A673 (cell line): ENCODE measurements at regions not wholly inside any gene's neighbourhood (a gene's known extent, or its start where the extent isn't known, plus 50 kb on each side); places are given as distances from the start of the nearest gene placed in this dataset.

Experiments used
- BruUV-seq: library from RNA; stranded (reverse); fragments of 400-500 nt; replicated peaks from 2 replicates; lab custom pipeline; 2021; lab: Mats Ljungman, UMichigan
- CTCF ChIA-PET: fragments of 300-600 bp; sonication (Branson Sonifier 250); formaldehyde crosslinking; loops from one replicate; lab custom pipeline; 2022; ENCODE audit warnings: antibody characterized with exemption; lab: Charles Lee
- POLR2A ChIA-PET: fragments of 300-600 bp; sonication (Branson Sonifier 250); formaldehyde crosslinking; loops from one replicate; lab custom pipeline; 2022; ENCODE audit warnings: antibody characterized with exemption; ENCODE audit not compliant: low non-redundant PET; lab: Charles Lee
- DNase-seq: peaks from one replicate; pipeline ENCODE4 v3.0.0-alpha.2; 2015; ENCODE audit warnings: low spot score
- H3K27ac ChIP-seq: fragments of 200-600 bp; sonication (generic); 2 replicates; pipeline ENCODE4 v1.5.1; 2016; ENCODE audit warnings: mixed run types, low read depth, mild to moderate bottlenecking, mixed read lengths, antibody characterized with exemption, low read length; ENCODE audit not compliant: poor library complexity, severe bottlenecking
- H3K27me3 ChIP-seq: fragments of 200-600 bp; sonication (generic); replicated peaks from 2 replicates; pipeline ENCODE4 v1.6.1; 2017; ENCODE audit warnings: mixed run types, low read depth, mild to moderate bottlenecking, mixed read lengths, antibody characterized with exemption, low read length; ENCODE audit not compliant: insufficient read depth, poor library complexity
- H3K36me3 ChIP-seq: fragments of 200-600 bp; sonication (generic); 2 replicates; pipeline ENCODE4 v1.6.1; 2016; ENCODE audit warnings: mixed run types, mild to moderate bottlenecking, mixed read lengths, antibody characterized with exemption, low read length; ENCODE audit not compliant: insufficient read depth, poor library complexity, severe bottlenecking
- H3K4me1 ChIP-seq: fragments of 200-600 bp; sonication (generic); 2 replicates; pipeline ENCODE4 v1.6.1; 2017; ENCODE audit warnings: mixed run types, mild to moderate bottlenecking, mixed read lengths, antibody characterized with exemption, low read length; ENCODE audit not compliant: insufficient read depth, poor library complexity, severe bottlenecking
- H3K4me3 ChIP-seq: fragments of 200-600 bp; sonication (generic); 2 replicates; pipeline ENCODE4 v1.5.1; 2016; ENCODE audit warnings: low read depth, mixed run types, mild to moderate bottlenecking, mixed read lengths, low read length; ENCODE audit not compliant: poor library complexity, severe bottlenecking
- H3K9me3 ChIP-seq: fragments of 200-600 bp; sonication (generic); 2 replicates; pipeline ENCODE4 v1.6.1; 2016; ENCODE audit warnings: mixed run types, low read depth, mild to moderate bottlenecking, mixed read lengths, antibody characterized with exemption, low read length; ENCODE audit not compliant: poor library complexity, severe bottlenecking
- EZH2 ChIP-seq: fragments of 200-600 bp; sonication (generic); IDR thresholded peaks from 2 replicates; pipeline ENCODE4 v1.6.1; 2017; ENCODE audit warnings: borderline replicate concordance, low read depth, mild to moderate bottlenecking, mixed read lengths, antibody characterized with exemption, low read length; ENCODE audit not compliant: poor library complexity, severe bottlenecking
- intact Hi-C: fragments of 100-400 bp; cut with micrococcal nuclease; formaldehyde crosslinking; loops from one replicate; pipeline ENCODE4 v1.10.0; 2022; ENCODE audit not compliant: unreplicated experiment
- TF ChIP-seq, protein P1 (sequence below): fragments of 300-800, 200-600 bp; sonication (generic); conservative IDR thresholded peaks from 2 replicates; pipeline ENCODE4 v1.5.1; 2017; ENCODE audit warnings: low read depth, mild to moderate bottlenecking, antibody characterized with exemption, low read length, moderate library complexity, mixed read lengths

DNA sequence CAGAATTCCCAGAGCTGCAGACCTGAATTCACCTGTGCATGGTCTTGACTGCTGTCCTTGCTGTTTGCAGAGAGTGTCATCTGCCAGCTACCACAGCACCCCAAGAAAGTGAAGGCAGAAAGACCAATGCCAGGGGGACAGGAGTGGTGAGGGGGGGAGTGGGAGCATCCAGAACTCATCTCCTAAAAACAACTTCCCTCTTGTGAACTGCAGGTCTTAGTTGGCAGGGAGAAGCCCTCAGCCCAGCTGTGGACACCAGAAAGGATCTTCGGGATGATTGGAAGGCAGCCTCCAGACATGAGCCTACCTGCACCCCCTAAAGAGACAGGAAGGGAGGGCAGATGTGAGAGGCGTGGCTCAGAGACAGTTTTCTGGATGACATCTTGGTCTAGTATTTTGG is 615.8 kb upstream of the MGMT start:
- no peaks in the 10 kb centered on the region for H3K27me3 ChIP-seq
- H3K4me1 ChIP-seq, result peaks cover 12% of the 10 kb centered on the region
- no TSS peak for BruUV-seq
- CTCF ChIA-PET, result interaction anchor here (0.6 kb wide), 1 partner anchor 576 kb away, joined by 7 read pairs; no protein-coding TSS in a partner anchor
- TF ChIP-seq EZH2, result no peak
- TF ChIP-seq, protein P1, sequence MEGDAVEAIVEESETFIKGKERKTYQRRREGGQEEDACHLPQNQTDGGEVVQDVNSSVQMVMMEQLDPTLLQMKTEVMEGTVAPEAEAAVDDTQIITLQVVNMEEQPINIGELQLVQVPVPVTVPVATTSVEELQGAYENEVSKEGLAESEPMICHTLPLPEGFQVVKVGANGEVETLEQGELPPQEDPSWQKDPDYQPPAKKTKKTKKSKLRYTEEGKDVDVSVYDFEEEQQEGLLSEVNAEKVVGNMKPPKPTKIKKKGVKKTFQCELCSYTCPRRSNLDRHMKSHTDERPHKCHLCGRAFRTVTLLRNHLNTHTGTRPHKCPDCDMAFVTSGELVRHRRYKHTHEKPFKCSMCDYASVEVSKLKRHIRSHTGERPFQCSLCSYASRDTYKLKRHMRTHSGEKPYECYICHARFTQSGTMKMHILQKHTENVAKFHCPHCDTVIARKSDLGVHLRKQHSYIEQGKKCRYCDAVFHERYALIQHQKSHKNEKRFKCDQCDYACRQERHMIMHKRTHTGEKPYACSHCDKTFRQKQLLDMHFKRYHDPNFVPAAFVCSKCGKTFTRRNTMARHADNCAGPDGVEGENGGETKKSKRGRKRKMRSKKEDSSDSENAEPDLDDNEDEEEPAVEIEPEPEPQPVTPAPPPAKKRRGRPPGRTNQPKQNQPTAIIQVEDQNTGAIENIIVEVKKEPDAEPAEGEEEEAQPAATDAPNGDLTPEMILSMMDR, result no peak
- H3K9me3 ChIP-seq, result no peaks in the 10 kb centered on the region
- intact Hi-C loops, result no loop called here
- DNase-seq, result no peak
- H3K4me3 ChIP-seq, result no peak overlapping the region
- POLR2A ChIA-PET, result no interaction called here
- no peak overlapping the region for H3K27ac ChIP-seq
- no peaks in the 10 kb centered on the region for H3K36me3 ChIP-seq

DNA sequence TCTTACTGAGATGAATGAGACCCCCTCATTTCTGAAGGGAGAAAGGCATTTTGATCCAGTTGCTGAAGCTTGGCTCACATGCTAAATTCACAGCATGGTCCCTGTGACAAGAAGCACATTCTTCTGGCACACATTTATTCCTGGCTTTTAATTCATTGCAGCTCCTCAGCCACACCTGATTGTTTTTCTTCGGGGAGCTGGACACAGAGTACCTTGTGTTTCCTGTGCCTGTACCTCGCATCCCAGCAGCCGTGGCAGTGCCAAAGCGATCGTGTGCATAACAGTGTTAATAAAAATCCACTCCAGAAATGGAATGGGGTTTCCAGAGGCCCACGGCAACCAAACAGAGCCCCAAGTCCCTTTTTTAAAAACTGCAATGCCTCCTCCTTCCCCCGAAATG is 615.3 kb upstream of the MGMT start:
- Histone ChIP-seq H3K27ac (no peak overlapping the region), H3K27me3 (no peaks in the 10 kb centered on the region), H3K9me3 (no peaks in the 10 kb centered on the region), H3K4me1 (peaks cover 12% of the 10 kb centered on the region), H3K4me3 (no peak overlapping the region), H3K36me3 (no peaks in the 10 kb centered on the region)
- intact Hi-C loops, result no loop called here
- BruUV-seq, result no TSS peak
- POLR2A ChIA-PET, result no interaction called here
- DNase-seq, result no peak
- CTCF ChIA-PET, result no interaction called here
- TF ChIP-seq EZH2, result no peak
- TF ChIP-seq, protein P1, result no peak

GRCh38 chr10:128852449-128852848 is 614.6 kb upstream of the MGMT start:
- no peak for DNase-seq
- TF ChIP-seq, protein P1, result no peak
- no peak for TF ChIP-seq EZH2
- intact Hi-C loops, result no loop called here

More at GRCh38 chr10:128852449-128852848, 614.6 kb upstream of the MGMT start:
- H3K27me3 ChIP-seq, result no peaks in the 10 kb centered on the region
- CTCF ChIA-PET, result no interaction called here
- H3K4me3 ChIP-seq, result no peak overlapping the region
- no peaks in the 10 kb centered on the region for H3K9me3 ChIP-seq
- POLR2A ChIA-PET, result no interaction called here
- BruUV-seq, result no TSS peak
- peaks cover 12% of the 10 kb centered on the region for H3K4me1 ChIP-seq
- no peaks in the 10 kb centered on the region for H3K36me3 ChIP-seq
- H3K27ac ChIP-seq, result no peak overlapping the region
